GM23338 (cell line): ENCODE measurements at regions not wholly inside any gene's neighbourhood (a gene's known extent, or its start where the extent isn't known, plus 50 kb on each side); places are given as distances from the start of the nearest gene placed in this dataset.

Experiments
- EZH2 ChIP-seq: fragments of 200-600 bp; sonication (generic); IDR thresholded peaks from one replicate; pipeline ENCODE4 v1.8.0; 2017; ENCODE audit warnings: antibody characterized with exemption, mild to moderate bottlenecking, low read depth; ENCODE audit not compliant: unreplicated experiment
- EZH2phosphoT487 ChIP-seq: fragments of 200-600 bp; sonication (generic); IDR thresholded peaks from one replicate; pipeline ENCODE4 v1.8.1; 2018; ENCODE audit warnings: antibody characterized with exemption; ENCODE audit not compliant: unreplicated experiment
- JUNB ChIP-seq: IDR thresholded peaks from one replicate; pipeline ENCODE4 v1.6.1; 2016; ENCODE audit warnings: antibody characterized with exemption; ENCODE audit not compliant: unreplicated experiment
- NANOG ChIP-seq: IDR thresholded peaks from 2 replicates; pipeline ENCODE4 v1.6.1; 2016; ENCODE audit warnings: antibody characterized with exemption, borderline replicate concordance
- POLR2AphosphoS5 ChIP-seq: IDR thresholded peaks from 2 replicates; pipeline ENCODE4 v1.6.1; 2016; ENCODE audit warnings: antibody characterized with exemption, low read depth
- STAT1 ChIP-seq: IDR thresholded peaks from one replicate; pipeline ENCODE4 v1.6.1; 2016; ENCODE audit warnings: antibody characterized with exemption; ENCODE audit not compliant: unreplicated experiment
- ZNF114 ChIP-seq: fragments of 250-450 bp; sonication (Bioruptor Pico); IDR thresholded peaks from 2 replicates; pipeline ENCODE4 v1.5.0; 2020; ENCODE audit warnings: mild to moderate bottlenecking, moderate library complexity
- ZNF462 ChIP-seq: fragments of 250-450 bp; sonication (Bioruptor Pico); IDR thresholded peaks from 2 replicates; pipeline ENCODE4 v1.5.0; 2020; ENCODE audit warnings: mild to moderate bottlenecking, moderate library complexity
- TF ChIP-seq, protein P1 (sequence below): IDR thresholded peaks from 2 replicates; pipeline ENCODE4 v1.6.1; 2016; ENCODE audit warnings: antibody characterized with exemption
- TF ChIP-seq, protein P2 (sequence below), 2 experiments: fragments of 200-600 bp in 1 of 2; sonication (generic) in 1 of 2; conservative IDR thresholded peaks; 2 replicates each; pipeline versions ENCODE4 v1.5.1 to v1.6.1; 2016 to 2017; ENCODE audit warnings: antibody characterized with exemption in 2 of 2, low read depth in 2 of 2, mild to moderate bottlenecking in 2 of 2, moderate library complexity in 1 of 2
- TF ChIP-seq, protein P3 (sequence below): IDR thresholded peaks from one replicate; pipeline ENCODE4 v1.6.1; 2018; ENCODE audit warnings: antibody characterized with exemption; ENCODE audit not compliant: unreplicated experiment

DNA sequence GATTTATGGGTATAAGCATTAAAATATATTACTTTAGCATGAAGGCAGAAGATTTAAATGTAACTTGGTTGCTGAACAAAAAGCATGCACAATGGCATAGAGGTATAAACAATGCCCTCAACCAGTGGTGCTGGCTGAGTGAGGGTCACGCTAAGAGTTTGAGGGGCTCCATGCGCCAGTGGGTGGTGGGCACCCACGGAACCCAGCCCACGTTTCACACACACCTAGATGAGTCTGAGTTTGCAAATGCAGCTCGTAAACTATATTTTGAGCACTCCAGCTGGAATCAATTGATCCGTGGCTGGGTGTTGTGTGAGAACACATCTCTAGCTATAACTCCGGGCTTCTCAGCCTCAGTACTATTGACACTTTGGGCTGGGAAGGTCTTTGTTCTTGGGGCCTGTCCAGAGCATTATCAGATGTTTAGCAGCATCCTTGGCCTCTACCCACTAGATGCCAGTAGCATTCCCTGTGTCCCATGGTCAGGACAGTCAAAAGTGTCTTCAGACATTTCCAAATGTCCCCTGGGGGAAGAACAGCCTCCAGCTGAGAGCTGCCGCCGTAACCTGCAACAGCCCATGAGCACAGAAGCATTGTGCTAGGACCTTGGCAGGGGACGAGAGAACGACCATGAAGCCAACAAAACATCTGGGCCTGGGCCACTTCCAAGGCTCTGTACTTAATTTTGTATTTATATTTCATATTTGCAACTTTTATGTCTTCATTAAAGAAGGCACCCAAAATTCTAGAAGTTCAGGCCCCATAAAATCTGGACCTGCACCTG lies 108.1 kb upstream of the SOX1 start:
- TF ChIP-seq POLR2AphosphoS5 (no peak), EZH2 (no peak), NANOG (no peak), EZH2phosphoT487 (no peak), ZNF462 (CRISPR knock-in tag) (no peak), JUNB (no peak), ZNF114 (CRISPR knock-in tag) (no peak), STAT1 (no peak)
- TF ChIP-seq, protein P1, sequence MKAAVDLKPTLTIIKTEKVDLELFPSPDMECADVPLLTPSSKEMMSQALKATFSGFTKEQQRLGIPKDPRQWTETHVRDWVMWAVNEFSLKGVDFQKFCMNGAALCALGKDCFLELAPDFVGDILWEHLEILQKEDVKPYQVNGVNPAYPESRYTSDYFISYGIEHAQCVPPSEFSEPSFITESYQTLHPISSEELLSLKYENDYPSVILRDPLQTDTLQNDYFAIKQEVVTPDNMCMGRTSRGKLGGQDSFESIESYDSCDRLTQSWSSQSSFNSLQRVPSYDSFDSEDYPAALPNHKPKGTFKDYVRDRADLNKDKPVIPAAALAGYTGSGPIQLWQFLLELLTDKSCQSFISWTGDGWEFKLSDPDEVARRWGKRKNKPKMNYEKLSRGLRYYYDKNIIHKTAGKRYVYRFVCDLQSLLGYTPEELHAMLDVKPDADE, result no peak
- TF ChIP-seq, protein P2, sequence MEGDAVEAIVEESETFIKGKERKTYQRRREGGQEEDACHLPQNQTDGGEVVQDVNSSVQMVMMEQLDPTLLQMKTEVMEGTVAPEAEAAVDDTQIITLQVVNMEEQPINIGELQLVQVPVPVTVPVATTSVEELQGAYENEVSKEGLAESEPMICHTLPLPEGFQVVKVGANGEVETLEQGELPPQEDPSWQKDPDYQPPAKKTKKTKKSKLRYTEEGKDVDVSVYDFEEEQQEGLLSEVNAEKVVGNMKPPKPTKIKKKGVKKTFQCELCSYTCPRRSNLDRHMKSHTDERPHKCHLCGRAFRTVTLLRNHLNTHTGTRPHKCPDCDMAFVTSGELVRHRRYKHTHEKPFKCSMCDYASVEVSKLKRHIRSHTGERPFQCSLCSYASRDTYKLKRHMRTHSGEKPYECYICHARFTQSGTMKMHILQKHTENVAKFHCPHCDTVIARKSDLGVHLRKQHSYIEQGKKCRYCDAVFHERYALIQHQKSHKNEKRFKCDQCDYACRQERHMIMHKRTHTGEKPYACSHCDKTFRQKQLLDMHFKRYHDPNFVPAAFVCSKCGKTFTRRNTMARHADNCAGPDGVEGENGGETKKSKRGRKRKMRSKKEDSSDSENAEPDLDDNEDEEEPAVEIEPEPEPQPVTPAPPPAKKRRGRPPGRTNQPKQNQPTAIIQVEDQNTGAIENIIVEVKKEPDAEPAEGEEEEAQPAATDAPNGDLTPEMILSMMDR (conservative IDR thresholded peaks at IDR 0.05; ENCODE audit: low read depth in 2 of 2), result no peak
- TF ChIP-seq, protein P3, sequence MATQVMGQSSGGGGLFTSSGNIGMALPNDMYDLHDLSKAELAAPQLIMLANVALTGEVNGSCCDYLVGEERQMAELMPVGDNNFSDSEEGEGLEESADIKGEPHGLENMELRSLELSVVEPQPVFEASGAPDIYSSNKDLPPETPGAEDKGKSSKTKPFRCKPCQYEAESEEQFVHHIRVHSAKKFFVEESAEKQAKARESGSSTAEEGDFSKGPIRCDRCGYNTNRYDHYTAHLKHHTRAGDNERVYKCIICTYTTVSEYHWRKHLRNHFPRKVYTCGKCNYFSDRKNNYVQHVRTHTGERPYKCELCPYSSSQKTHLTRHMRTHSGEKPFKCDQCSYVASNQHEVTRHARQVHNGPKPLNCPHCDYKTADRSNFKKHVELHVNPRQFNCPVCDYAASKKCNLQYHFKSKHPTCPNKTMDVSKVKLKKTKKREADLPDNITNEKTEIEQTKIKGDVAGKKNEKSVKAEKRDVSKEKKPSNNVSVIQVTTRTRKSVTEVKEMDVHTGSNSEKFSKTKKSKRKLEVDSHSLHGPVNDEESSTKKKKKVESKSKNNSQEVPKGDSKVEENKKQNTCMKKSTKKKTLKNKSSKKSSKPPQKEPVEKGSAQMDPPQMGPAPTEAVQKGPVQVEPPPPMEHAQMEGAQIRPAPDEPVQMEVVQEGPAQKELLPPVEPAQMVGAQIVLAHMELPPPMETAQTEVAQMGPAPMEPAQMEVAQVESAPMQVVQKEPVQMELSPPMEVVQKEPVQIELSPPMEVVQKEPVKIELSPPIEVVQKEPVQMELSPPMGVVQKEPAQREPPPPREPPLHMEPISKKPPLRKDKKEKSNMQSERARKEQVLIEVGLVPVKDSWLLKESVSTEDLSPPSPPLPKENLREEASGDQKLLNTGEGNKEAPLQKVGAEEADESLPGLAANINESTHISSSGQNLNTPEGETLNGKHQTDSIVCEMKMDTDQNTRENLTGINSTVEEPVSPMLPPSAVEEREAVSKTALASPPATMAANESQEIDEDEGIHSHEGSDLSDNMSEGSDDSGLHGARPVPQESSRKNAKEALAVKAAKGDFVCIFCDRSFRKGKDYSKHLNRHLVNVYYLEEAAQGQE, result no peak
